GM10266 (cell line): ENCODE measurements at regions not wholly inside any gene's neighbourhood (a gene's known extent, or its start where the extent isn't known, plus 50 kb on each side); places are given as distances from the start of the nearest gene placed in this dataset.

Experiments
- DNase-seq: peaks from one replicate; pipeline ENCODE4 v3.0.0; 2012; ENCODE audit errors: extremely low spot score
- CTCF ChIP-seq: IDR thresholded peaks from 2 replicates; pipeline ENCODE4 v1.5.1; 2012; ENCODE audit warnings: mild to moderate bottlenecking, low read depth; ENCODE audit not compliant: control insufficient read depth, insufficient read depth; ENCODE audit errors: missing control alignments

DNA sequence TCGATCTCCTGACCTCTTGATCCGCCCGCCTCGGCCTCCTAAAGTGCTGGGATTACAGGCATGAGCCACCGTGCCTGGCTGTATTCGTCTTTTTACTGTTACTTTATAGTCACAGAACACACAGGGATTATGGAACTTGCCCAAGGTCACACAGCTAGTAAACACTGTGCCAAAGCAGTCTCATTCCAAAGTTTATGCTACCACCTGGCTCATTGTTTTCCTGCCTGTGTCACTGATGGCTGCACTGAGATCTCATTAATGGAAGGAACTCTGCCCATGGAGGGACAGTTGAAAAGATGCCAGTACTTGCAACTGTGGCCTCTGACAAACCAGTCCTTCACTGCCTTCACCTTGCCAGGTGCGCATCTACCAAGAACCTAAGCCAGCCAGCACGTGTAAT, 517.7 kb downstream of the BCOR start:
- TF ChIP-seq CTCF = no peak
- no peak for DNase-seq

DNA sequence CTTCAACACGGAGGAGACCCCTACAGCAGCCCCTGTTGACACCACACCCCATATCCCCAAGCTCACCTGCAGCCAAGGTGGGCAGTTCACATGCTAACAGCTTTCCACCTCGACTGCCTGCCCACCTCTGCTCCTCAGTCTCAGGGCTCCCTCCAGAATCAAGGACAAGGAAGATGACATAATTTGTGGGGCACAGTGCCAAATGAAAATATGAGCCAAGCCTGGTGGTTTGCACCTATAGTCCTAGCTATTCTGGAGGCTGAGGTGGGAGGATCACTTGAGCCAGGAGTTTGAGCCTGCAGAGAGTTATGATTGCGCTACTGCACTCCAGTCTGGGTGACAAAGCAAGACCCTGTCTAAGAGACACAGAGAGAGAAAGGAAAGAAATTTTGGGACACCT, 516.3 kb downstream of the BCOR start:
- no peak for DNase-seq
- TF ChIP-seq CTCF = no peak

DNA sequence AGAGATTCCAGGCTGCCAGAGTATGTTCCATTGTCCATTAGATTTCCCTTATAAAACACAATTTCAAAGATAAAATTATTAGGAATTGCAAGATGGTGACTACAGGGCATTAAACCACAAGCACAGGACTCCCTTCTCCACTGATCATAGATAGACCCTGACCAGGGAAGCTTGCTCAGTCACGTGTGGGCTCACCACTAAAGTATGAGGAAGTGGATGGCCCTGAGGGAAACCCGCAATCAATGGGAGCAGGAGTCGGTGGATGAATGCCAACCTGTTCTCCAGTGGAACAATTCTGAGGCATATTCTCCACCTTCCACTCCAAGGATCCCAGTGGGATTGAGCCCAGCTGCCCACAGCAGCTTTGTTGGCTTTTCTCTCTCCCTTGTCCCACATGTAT, 515.7 kb downstream of the BCOR start:
- DNase-seq = no peak
- no peak for TF ChIP-seq CTCF

DNA sequence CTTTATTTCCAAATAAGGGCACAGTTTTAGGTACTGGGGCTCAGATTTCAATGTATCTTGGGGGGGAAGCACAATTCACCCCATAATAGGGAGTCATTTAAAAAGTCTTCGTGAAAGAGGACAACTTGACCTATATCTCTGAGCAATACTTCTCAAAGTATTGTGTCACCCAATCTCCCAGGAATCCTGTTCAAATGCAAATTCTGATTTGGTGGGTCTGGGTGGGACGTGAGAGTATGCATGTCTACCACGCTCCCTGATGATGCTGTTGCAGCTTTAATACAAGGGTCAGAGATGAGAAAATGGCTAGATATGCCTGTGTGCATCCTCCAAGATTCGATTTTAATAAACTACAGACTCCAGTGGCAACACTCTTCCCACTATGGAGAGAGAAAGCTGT, 514.8 kb downstream of the BCOR start:
- no peak for DNase-seq

GRCh38 chrX:39585808-39586207, 511.9 kb downstream of the BCOR start:
- no peak for TF ChIP-seq CTCF
- no peak for DNase-seq

More for the DNA sequence above, 514.8 kb downstream of the BCOR start:
- TF ChIP-seq CTCF = no peak

DNA sequence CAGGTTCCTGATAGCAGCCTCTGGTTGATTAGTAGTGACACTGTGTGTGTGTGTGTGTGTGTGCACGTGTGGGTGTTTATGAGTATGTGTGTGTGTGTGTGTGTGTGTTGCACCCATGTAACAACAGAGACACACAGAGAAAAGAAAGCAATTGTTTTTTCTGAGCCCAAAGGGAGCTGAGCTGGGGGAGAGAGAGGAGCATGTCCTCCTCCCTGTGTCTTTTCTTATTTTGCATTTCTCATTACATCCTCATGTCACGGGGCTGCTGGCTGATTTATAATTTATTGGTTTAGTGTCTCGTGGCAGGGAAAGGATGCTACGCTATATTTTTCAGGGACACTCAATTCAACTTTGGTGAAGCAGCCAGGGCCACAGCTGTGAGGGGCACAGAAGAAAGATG, 511.4 kb downstream of the BCOR start:
- no peak for TF ChIP-seq CTCF
- DNase-seq = no peak

- TF ChIP-seq CTCF = no peak
- no peak for DNase-seq
Observed at GRCh38 chrX:39591099-39591498, 506.7 kb downstream of the BCOR start.
